HEK293 (cell line): ENCODE measurements at regions not wholly inside any gene's neighbourhood (a gene's known extent, or its start where the extent isn't known, plus 50 kb on each side); places are given as distances from the start of the nearest gene placed in this dataset.

ENCODE experiments used
- CTCF ChIA-PET: fragments of 350-600 bp; formaldehyde crosslinking; extraction: SDS; loops from one replicate; lab custom pipeline; 2021; ENCODE audit warnings: antibody characterized with exemption; lab: Yijun Ruan, JAX
- POLR2A ChIA-PET: fragments of 300-600 bp; formaldehyde crosslinking; extraction: SDS; loops from one replicate; lab custom pipeline; 2020; ENCODE audit warnings: antibody characterized with exemption, inconsistent platforms; lab: Yijun Ruan, JAX
- H3K27ac ChIP-seq: fragments of 200-500 bp; sonication (Bioruptor generic); 2 replicates; pipeline ENCODE4 v1.5.1; 2014; ENCODE audit warnings: low read depth, low read length, control low read depth, inconsistent platforms; ENCODE audit errors: extremely low read depth
- H3K36me3 ChIP-seq, 2 experiments: fragments of 200-500 bp in 1 of 2; sonication (Bioruptor generic) in 1 of 2; 1 replicate in 1 of 2; 2 replicates in 1 of 2; pipeline ENCODE4 v1.5.1; 2014 to 2017; ENCODE audit warnings: inconsistent platforms in 2 of 2, low read length in 2 of 2; ENCODE audit not compliant: control insufficient read depth in 2 of 2, insufficient read depth in 1 of 2
- H3K4me1 ChIP-seq: fragments of 200-500 bp; sonication (Bioruptor generic); 2 replicates; pipeline ENCODE4 v1.5.1; 2014; ENCODE audit warnings: mild to moderate bottlenecking, low read length, inconsistent platforms; ENCODE audit not compliant: control insufficient read depth, insufficient read depth
- H3K4me3 ChIP-seq: 2 replicates; pipeline ENCODE4 v1.5.1; 2011; ENCODE audit warnings: low read depth, mild to moderate bottlenecking, control low read depth, low read length, moderate library complexity
- H3K9me3 ChIP-seq: fragments of 200-500 bp; sonication (Bioruptor generic); 2 replicates; pipeline ENCODE4 v1.5.1; 2014; ENCODE audit warnings: low read depth, low read length, inconsistent platforms; ENCODE audit not compliant: control insufficient read depth, insufficient read depth
- GFI1B ChIP-seq: fragments of 450-650 bp; formaldehyde crosslinking; IDR thresholded peaks from 2 replicates; pipeline ENCODE4 v1.5.1; 2016; ENCODE audit warnings: missing biosample characterization, missing genetic modification characterization
- KLF7 ChIP-seq: fragments of 450-650 bp; formaldehyde crosslinking; IDR thresholded peaks from 2 replicates; pipeline ENCODE4 v1.5.1; 2016; ENCODE audit warnings: missing biosample characterization, missing genetic modification characterization, borderline replicate concordance
- MEIS1 ChIP-seq: sonication (generic); formaldehyde crosslinking; IDR thresholded peaks from 2 replicates; pipeline ENCODE4 v1.8.1; 2022; ENCODE audit warnings: missing genetic modification reagents, mild to moderate bottlenecking, borderline replicate concordance
- PRDM1 ChIP-seq: fragments of 450-650 bp; formaldehyde crosslinking; IDR thresholded peaks from 2 replicates; pipeline ENCODE4; 2016; ENCODE audit warnings: missing biosample characterization, missing genetic modification characterization
- SP2 ChIP-seq: fragments of 450-650 bp; formaldehyde crosslinking; IDR thresholded peaks from 2 replicates; pipeline ENCODE4 v1.5.1; 2016; ENCODE audit warnings: missing biosample characterization, missing genetic modification characterization
- SP7 ChIP-seq: fragments of 450-650 bp; formaldehyde crosslinking; IDR thresholded peaks from 2 replicates; pipeline ENCODE4 v1.5.1; 2016; ENCODE audit warnings: missing biosample characterization, missing genetic modification characterization
- TRIM28 ChIP-seq: IDR thresholded peaks from 2 replicates; pipeline ENCODE4 v1.6.1; 2011; ENCODE audit warnings: low read length, control low read depth, borderline replicate concordance
- ZBTB20 ChIP-seq: fragments of 450-650 bp; formaldehyde crosslinking; IDR thresholded peaks from 2 replicates; pipeline ENCODE4 v1.5.1; 2016; ENCODE audit warnings: missing biosample characterization, missing genetic modification characterization
- ZFP3 ChIP-seq: fragments of 450-650 bp; formaldehyde crosslinking; IDR thresholded peaks from 2 replicates; pipeline ENCODE4 v1.5.1; 2016; ENCODE audit warnings: low read depth, missing biosample characterization, missing genetic modification characterization
- ZNF175 ChIP-seq: fragments of 450-650 bp; formaldehyde crosslinking; IDR thresholded peaks from 2 replicates; pipeline ENCODE4 v1.5.1; 2016; ENCODE audit warnings: missing biosample characterization, missing genetic modification characterization
- ZNF19 ChIP-seq: fragments of 450-650 bp; formaldehyde crosslinking; IDR thresholded peaks from 2 replicates; pipeline ENCODE4; 2016; ENCODE audit warnings: missing biosample characterization, missing genetic modification characterization, low read depth
- ZNF24 ChIP-seq: fragments of 450-650 bp; formaldehyde crosslinking; IDR thresholded peaks from 2 replicates; pipeline ENCODE4 v1.5.1; 2016; ENCODE audit warnings: missing biosample characterization, missing genetic modification characterization
- ZNF350 ChIP-seq: fragments of 450-650 bp; formaldehyde crosslinking; IDR thresholded peaks from 2 replicates; pipeline ENCODE4 v1.5.0; 2017; ENCODE audit warnings: missing biosample characterization, mild to moderate bottlenecking, missing genetic modification characterization
- ZNF416 ChIP-seq: fragments of 450-650 bp; formaldehyde crosslinking; IDR thresholded peaks from 2 replicates; pipeline ENCODE4 v1.5.1; 2016; ENCODE audit warnings: missing biosample characterization, missing genetic modification characterization
- ZNF510 ChIP-seq: fragments of 450-650 bp; formaldehyde crosslinking; IDR thresholded peaks from 2 replicates; pipeline ENCODE4 v1.5.1; 2018; ENCODE audit warnings: mild to moderate bottlenecking, missing genetic modification characterization, missing biosample characterization; ENCODE audit not compliant: insufficient replicate concordance
- ZNF560 ChIP-seq: fragments of 450-650 bp; formaldehyde crosslinking; IDR thresholded peaks from 2 replicates; pipeline ENCODE4 v1.5.1; 2017; ENCODE audit warnings: missing biosample characterization, missing genetic modification characterization, borderline replicate concordance
- ZNF677 ChIP-seq: fragments of 450-650 bp; IDR thresholded peaks from 2 replicates; pipeline ENCODE4 v1.5.0; 2018; ENCODE audit warnings: missing biosample characterization, mild to moderate bottlenecking, missing genetic modification characterization, moderate library complexity
- ZNF776 ChIP-seq: fragments of 450-650 bp; formaldehyde crosslinking; IDR thresholded peaks from 2 replicates; pipeline ENCODE4 v1.5.0; 2017; ENCODE audit warnings: missing biosample characterization, missing genetic modification characterization, borderline replicate concordance
- ZSCAN4 ChIP-seq: fragments of 450-650 bp; formaldehyde crosslinking; IDR thresholded peaks from 2 replicates; pipeline ENCODE4 v1.5.1; 2017; ENCODE audit warnings: missing biosample characterization, missing genetic modification characterization
- TF ChIP-seq, protein P1 (sequence below): fragments of 450-650 bp; formaldehyde crosslinking; IDR thresholded peaks from 2 replicates; pipeline ENCODE4 v1.5.1; 2016; ENCODE audit warnings: missing biosample characterization, missing genetic modification characterization
- TF ChIP-seq, protein P2 (sequence below): fragments of 450-650 bp; formaldehyde crosslinking; IDR thresholded peaks from 2 replicates; pipeline ENCODE4 v1.5.1; 2016; ENCODE audit warnings: missing biosample characterization, missing genetic modification characterization

DNA sequence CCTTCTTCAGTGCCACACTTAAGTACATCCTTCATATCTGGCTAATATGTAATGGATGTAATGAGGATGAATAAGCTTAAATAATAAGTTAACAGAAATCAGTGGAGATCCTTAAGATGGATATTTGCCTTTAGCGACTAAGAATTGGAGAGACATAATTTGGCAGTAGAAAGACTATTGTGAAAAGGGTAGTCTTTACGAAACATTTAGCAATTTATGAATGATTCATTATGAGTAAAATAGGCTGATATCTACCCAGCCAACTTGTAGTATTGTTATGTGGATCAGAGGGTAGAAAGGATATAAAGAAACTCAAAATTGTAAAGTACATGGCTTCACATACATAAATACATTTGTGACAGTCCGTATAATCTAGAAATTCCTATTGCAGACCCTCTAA lies 2371.8 kb downstream of the PCDH7 start:
- H3K27ac ChIP-seq, result no peak overlapping the region
- POLR2A ChIA-PET, result no interaction called here
- H3K4me1 ChIP-seq, result no peaks in the 10 kb centered on the region
- no peak overlapping the region for H3K4me3 ChIP-seq
- H3K9me3 ChIP-seq, result no peaks in the 10 kb centered on the region
- TF ChIP-seq ZNF175 (tag by site-specific recombination), result no peak
- TF ChIP-seq ZNF510, result no peak
- TF ChIP-seq ZFP3 (tag by site-specific recombination), result no peak
- H3K36me3 ChIP-seq, result no peaks in the 10 kb centered on the region
- CTCF ChIA-PET, result interaction anchor here (0.6 kb wide), 1 partner anchor 26 kb away, joined by 3 read pairs; no protein-coding TSS in a partner anchor

- ChIA-PET POLR2A (no interaction called here), CTCF (no interaction called here)
- Histone ChIP-seq H3K4me1 (no peaks in the 10 kb centered on the region), H3K27ac (no peak overlapping the region), H3K9me3 (no peaks in the 10 kb centered on the region), H3K4me3 (no peak overlapping the region), H3K36me3 (no peaks in the 10 kb centered on the region)
- TF ChIP-seq ZNF416 (tag by site-specific recombination) (no peak), ZNF24 (no peak), ZNF560 (no peak), TRIM28 (no peak), ZBTB20 (tag by site-specific recombination) (no peak), PRDM1 (tag by site-specific recombination) (no peak), MEIS1 (CRISPR knock-in tag) (no peak), GFI1B (tag by site-specific recombination) (no peak), ZNF677 (tag by site-specific recombination) (no peak), ZNF19 (tag by site-specific recombination) (no peak), KLF7 (tag by site-specific recombination) (no peak)
- TF ChIP-seq, all 188 proteins: peak for 0
Measured at GRCh38 chr4:33104273-33104672, 2384.1 kb downstream of the PCDH7 start.

- no peak for TF ChIP-seq SP7 (tag by site-specific recombination)
- TF ChIP-seq ZSCAN4 (tag by site-specific recombination), result no peak
- no peak for TF ChIP-seq SP2
- TF ChIP-seq, protein P1, sequence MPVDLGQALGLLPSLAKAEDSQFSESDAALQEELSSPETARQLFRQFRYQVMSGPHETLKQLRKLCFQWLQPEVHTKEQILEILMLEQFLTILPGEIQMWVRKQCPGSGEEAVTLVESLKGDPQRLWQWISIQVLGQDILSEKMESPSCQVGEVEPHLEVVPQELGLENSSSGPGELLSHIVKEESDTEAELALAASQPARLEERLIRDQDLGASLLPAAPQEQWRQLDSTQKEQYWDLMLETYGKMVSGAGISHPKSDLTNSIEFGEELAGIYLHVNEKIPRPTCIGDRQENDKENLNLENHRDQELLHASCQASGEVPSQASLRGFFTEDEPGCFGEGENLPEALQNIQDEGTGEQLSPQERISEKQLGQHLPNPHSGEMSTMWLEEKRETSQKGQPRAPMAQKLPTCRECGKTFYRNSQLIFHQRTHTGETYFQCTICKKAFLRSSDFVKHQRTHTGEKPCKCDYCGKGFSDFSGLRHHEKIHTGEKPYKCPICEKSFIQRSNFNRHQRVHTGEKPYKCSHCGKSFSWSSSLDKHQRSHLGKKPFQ (tag by site-specific recombination), result no peak
- TF ChIP-seq, protein P2, sequence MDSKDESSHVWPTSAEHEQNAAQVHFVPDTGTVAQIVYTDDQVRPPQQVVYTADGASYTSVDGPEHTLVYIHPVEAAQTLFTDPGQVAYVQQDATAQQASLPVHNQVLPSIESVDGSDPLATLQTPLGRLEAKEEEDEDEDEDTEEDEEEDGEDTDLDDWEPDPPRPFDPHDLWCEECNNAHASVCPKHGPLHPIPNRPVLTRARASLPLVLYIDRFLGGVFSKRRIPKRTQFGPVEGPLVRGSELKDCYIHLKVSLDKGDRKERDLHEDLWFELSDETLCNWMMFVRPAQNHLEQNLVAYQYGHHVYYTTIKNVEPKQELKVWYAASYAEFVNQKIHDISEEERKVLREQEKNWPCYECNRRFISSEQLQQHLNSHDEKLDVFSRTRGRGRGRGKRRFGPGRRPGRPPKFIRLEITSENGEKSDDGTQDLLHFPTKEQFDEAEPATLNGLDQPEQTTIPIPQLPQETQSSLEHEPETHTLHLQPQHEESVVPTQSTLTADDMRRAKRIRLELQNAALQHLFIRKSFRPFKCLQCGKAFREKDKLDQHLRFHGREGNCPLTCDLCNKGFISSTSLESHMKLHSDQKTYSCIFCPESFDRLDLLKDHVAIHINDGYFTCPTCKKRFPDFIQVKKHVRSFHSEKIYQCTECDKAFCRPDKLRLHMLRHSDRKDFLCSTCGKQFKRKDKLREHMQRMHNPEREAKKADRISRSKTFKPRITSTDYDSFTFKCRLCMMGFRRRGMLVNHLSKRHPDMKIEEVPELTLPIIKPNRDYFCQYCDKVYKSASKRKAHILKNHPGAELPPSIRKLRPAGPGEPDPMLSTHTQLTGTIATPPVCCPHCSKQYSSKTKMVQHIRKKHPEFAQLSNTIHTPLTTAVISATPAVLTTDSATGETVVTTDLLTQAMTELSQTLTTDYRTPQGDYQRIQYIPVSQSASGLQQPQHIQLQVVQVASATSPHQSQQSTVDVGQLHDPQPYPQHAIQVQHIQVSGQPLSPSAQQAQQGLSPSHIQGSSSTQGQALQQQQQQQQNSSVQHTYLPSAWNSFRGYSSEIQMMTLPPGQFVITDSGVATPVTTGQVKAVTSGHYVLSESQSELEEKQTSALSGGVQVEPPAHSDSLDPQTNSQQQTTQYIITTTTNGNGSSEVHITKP (tag by site-specific recombination), result no peak
- no peak for TF ChIP-seq ZNF350 (tag by site-specific recombination)
- TF ChIP-seq ZNF776 (tag by site-specific recombination), result no peak
- Histone ChIP-seq H3K27ac (no peak overlapping the region), H3K36me3 (no peaks in the 10 kb centered on the region), H3K4me1 (no peaks in the 10 kb centered on the region), H3K4me3 (no peak overlapping the region), H3K9me3 (no peaks in the 10 kb centered on the region)
- ChIA-PET POLR2A (no interaction called here), CTCF (no interaction called here)
Measured at GRCh38 chr4:33107814-33108213, 2387.6 kb downstream of the PCDH7 start.
